Activated T-helper 17 cell treated with anti-CD3 and anti-CD28 coated beads, Interleukin-2, amount 50 U/mL, for 72 hours (primary cell): ENCODE measurements at regions not wholly inside any gene's neighbourhood (a gene's known extent, or its start where the extent isn't known, plus 50 kb on each side); places are given as distances from the start of the nearest gene placed in this dataset.
A peak's percentile ranks its signal among the peaks of the same experiment; 100 is the strongest.

Experiments
- ATAC-seq: fragments of 150-1000 bp; cut with Tn5 transposase; replicated peaks from 2 replicates; pipeline ENCODE4 v1.10.0; 2021; ENCODE audit warnings: mild to moderate bottlenecking, moderate library complexity
- H3K27ac Mint-ChIP-seq: one replicate; pipeline ENCODE4 v1.8.0; 2022; ENCODE audit warnings: mixed read lengths
- H3K27me3 Mint-ChIP-seq: one replicate; pipeline ENCODE4 v1.8.0; 2022; ENCODE audit warnings: mixed read lengths
- H3K36me3 Mint-ChIP-seq: one replicate; pipeline ENCODE4 v1.8.0; 2022; ENCODE audit warnings: low read depth, mild to moderate bottlenecking, mixed read lengths
- H3K4me1 Mint-ChIP-seq: one replicate; pipeline ENCODE4 v1.8.0; 2022; ENCODE audit warnings: mixed read lengths
- H3K4me3 Mint-ChIP-seq: one replicate; pipeline ENCODE4 v1.8.0; 2022; ENCODE audit warnings: mild to moderate bottlenecking, mixed read lengths
- H3K9me3 Mint-ChIP-seq: one replicate; pipeline ENCODE4 v1.8.0; 2022; ENCODE audit warnings: mixed read lengths

GRCh38 chr13:109853153-109853552 is 66.8 kb upstream of the IRS2 start:
- Mint-ChIP-seq H3K27ac (no peak overlapping the region), H3K9me3 (no peaks in the 10 kb centered on the region), H3K4me1 (no peaks in the 10 kb centered on the region), H3K27me3 (peaks cover 43% of the 10 kb centered on the region), H3K4me3 (no peak overlapping the region), H3K36me3 (no peaks in the 10 kb centered on the region)
- no peak for ATAC-seq

GRCh38 chr13:109846185-109846584 is 59.8 kb upstream of the IRS2 start:
- H3K36me3 Mint-ChIP-seq, result no peaks in the 10 kb centered on the region
- ATAC-seq, result no peak
- H3K4me1 Mint-ChIP-seq, result no peaks in the 10 kb centered on the region
- no peak overlapping the region for H3K4me3 Mint-ChIP-seq
- peaks cover 45% of the 10 kb centered on the region for H3K27me3 Mint-ChIP-seq
- no peaks in the 10 kb centered on the region for H3K9me3 Mint-ChIP-seq
- no peak overlapping the region for H3K27ac Mint-ChIP-seq

GRCh38 chr13:109844396-109844795 is 58.0 kb upstream of the IRS2 start:
- H3K36me3 Mint-ChIP-seq, result no peaks in the 10 kb centered on the region

GRCh38 chr13:109843695-109844094 is 57.3 kb upstream of the IRS2 start:
- ATAC-seq, result no peak
- Mint-ChIP-seq H3K27ac (no peak overlapping the region), H3K4me3 (no peak overlapping the region), H3K9me3 (no peaks in the 10 kb centered on the region), H3K4me1 (peaks cover 8% of the 10 kb centered on the region), H3K27me3 (peaks cover 49% of the 10 kb centered on the region), H3K36me3 (no peaks in the 10 kb centered on the region)

More at GRCh38 chr13:109844396-109844795, 58.0 kb upstream of the IRS2 start:
- H3K27ac Mint-ChIP-seq, result no peak overlapping the region
- peaks cover 8% of the 10 kb centered on the region for H3K4me1 Mint-ChIP-seq
- peaks cover 50% of the 10 kb centered on the region for H3K27me3 Mint-ChIP-seq
- no peaks in the 10 kb centered on the region for H3K9me3 Mint-ChIP-seq
- no peak for ATAC-seq
- no peak overlapping the region for H3K4me3 Mint-ChIP-seq

GRCh38 chr13:109842212-109842920 is 56.0 kb upstream of the IRS2 start:
- Mint-ChIP-seq H3K4me3 (no peak overlapping the region), H3K27ac (no peak overlapping the region), H3K36me3 (no peaks in the 10 kb centered on the region), H3K27me3 (peaks cover 47% of the 10 kb centered on the region), H3K4me1 (peaks cover 8% of the 10 kb centered on the region), H3K9me3 (no peaks in the 10 kb centered on the region)
- no peak for ATAC-seq

GRCh38 chr13:109840893-109841287 is 54.5 kb upstream of the IRS2 start:
- H3K4me1 Mint-ChIP-seq, result peaks cover 8% of the 10 kb centered on the region
- H3K9me3 Mint-ChIP-seq, result no peaks in the 10 kb centered on the region
- H3K4me3 Mint-ChIP-seq, result peak overlapping the region; percentile 4

GRCh38 chr13:109840201-109840892 is 54.0 kb upstream of the IRS2 start:
- Mint-ChIP-seq H3K4me3 (peak overlapping the region; percentile 4), H3K9me3 (no peaks in the 10 kb centered on the region), H3K4me1 (peaks cover 8% of the 10 kb centered on the region), H3K27me3 (peaks cover 44% of the 10 kb centered on the region), H3K27ac (peak overlapping the region; percentile 45), H3K36me3 (no peaks in the 10 kb centered on the region)
- peak; percentile 99 for ATAC-seq

More at GRCh38 chr13:109840893-109841287, 54.5 kb upstream of the IRS2 start:
- no peak for ATAC-seq
- H3K27ac Mint-ChIP-seq, result peak overlapping the region; percentile 45
- peaks cover 42% of the 10 kb centered on the region for H3K27me3 Mint-ChIP-seq
- no peaks in the 10 kb centered on the region for H3K36me3 Mint-ChIP-seq

- no peak overlapping the region for H3K27ac Mint-ChIP-seq
Observed at GRCh38 chr13:109836629-109837607, 50.5 kb upstream of the IRS2 start.

More at GRCh38 chr13:109836629-109837607, 50.5 kb upstream of the IRS2 start:
- Mint-ChIP-seq H3K27me3 (peaks cover 47% of the 10 kb centered on the region), H3K9me3 (peaks cover 3% of the 10 kb centered on the region), H3K4me1 (peaks cover 8% of the 10 kb centered on the region), H3K4me3 (no peak overlapping the region), H3K36me3 (no peaks in the 10 kb centered on the region)
- ATAC-seq, result no peak
